HepG2 (cell line): ENCODE measurements at regions not wholly inside any gene's neighbourhood (a gene's known extent, or its start where the extent isn't known, plus 50 kb on each side); places are given as distances from the start of the nearest gene placed in this dataset.

ENCODE experiments used
- ATAC-seq: fragments of 200-7000 bp; cut with Tn5 transposase; 3 replicates; pipeline ENCODE4 v1.9.1; 2020; ENCODE audit warnings: mild to moderate bottlenecking, moderate library complexity
- BruUV-seq: library from RNA; stranded (reverse); fragments of 400-500 nt; replicated peaks from 2 replicates; lab custom pipeline; 2021; lab: Mats Ljungman, UMichigan
- CTCF ChIA-PET: fragments of 300-600 bp; formaldehyde crosslinking; extraction: SDS; loops from one replicate; lab custom pipeline; 2021; ENCODE audit warnings: low total read pairs, inconsistent platforms, low intra/inter-chr PET ratio; lab: Yijun Ruan, JAX
- POLR2A ChIA-PET: fragments of 350-600 bp; sonication (Branson Sonifier 250); formaldehyde crosslinking; loops from one replicate; lab custom pipeline; 2020; ENCODE audit warnings: antibody characterized with exemption, inconsistent platforms; lab: Yijun Ruan, JAX
- DNase-seq: peaks from one replicate; pipeline ENCODE4 v3.0.0-alpha.2; 2015; ENCODE audit warnings: low spot score
- FAIRE-seq: peaks from 3 replicates; lab custom pipeline; 2011; peaks lifted over from hg19 to GRCh38; lab: Jason Lieb, UNC
- H2AFZ ChIP-seq: one replicate; pipeline ENCODE4 v1.6.1; 2011; ENCODE audit warnings: low read length, inconsistent platforms
- H3K27ac ChIP-seq: fragments of 300-600 bp; 3 replicates; pipeline ENCODE4 v1.8.0; 2011; ENCODE audit warnings: mixed run types, mild to moderate bottlenecking, mixed read lengths, low read length, inconsistent platforms; ENCODE audit not compliant: insufficient read depth; ENCODE audit errors: extremely low read length
- H3K27me3 ChIP-seq, 2 experiments: fragments of 200-600 bp in 1 of 2; 2 replicates in 1 of 2; 3 replicates in 1 of 2; pipeline versions ENCODE4 v1.6.0 to v1.8.0; 2011; ENCODE audit warnings: low read length in 2 of 2, mild to moderate bottlenecking in 2 of 2, moderate library complexity in 2 of 2, inconsistent platforms in 1 of 2; ENCODE audit not compliant: insufficient read depth in 2 of 2, control insufficient read depth in 1 of 2
- H3K36me3 ChIP-seq, 2 experiments: fragments of 200-600 bp in 1 of 2; replicated peaks in 1 of 2; 2 replicates in 1 of 2; 3 replicates in 1 of 2; pipeline versions ENCODE4 v1.5.1 to v1.8.0; 2011; ENCODE audit warnings: low read length in 2 of 2, inconsistent platforms in 1 of 2; ENCODE audit not compliant: insufficient read depth in 2 of 2, control insufficient read depth in 1 of 2
- H3K4me1 ChIP-seq: 2 replicates; pipeline ENCODE4 v1.5.1; 2012; ENCODE audit warnings: low read length, inconsistent platforms; ENCODE audit not compliant: insufficient read depth
- H3K4me2 ChIP-seq: 2 replicates; pipeline ENCODE4 v1.6.0; 2011; ENCODE audit warnings: low read depth, low read length, inconsistent platforms
- H3K4me3 ChIP-seq, 3 experiments: fragments of 200-600 bp in 1 of 3; sonication (generic), shearing (Covaris generic) in 1 of 3; replicated peaks in 1 of 3; 2 replicates each; pipeline ENCODE4 v1.5.1; 2011 to 2016; ENCODE audit warnings: low read length in 3 of 3, inconsistent platforms in 2 of 3, low read depth in 2 of 3, mild to moderate bottlenecking in 2 of 3, control low read depth in 1 of 3, mixed read lengths in 1 of 3; ENCODE audit not compliant: insufficient read depth in 1 of 3
- H3K79me2 ChIP-seq: one replicate; pipeline ENCODE4 v1.6.1; 2011; ENCODE audit warnings: low read length, inconsistent platforms; ENCODE audit not compliant: insufficient read depth
- H3K9ac ChIP-seq: 2 replicates; pipeline ENCODE4 v1.6.0; 2011; ENCODE audit warnings: mild to moderate bottlenecking, low read depth, low read length, inconsistent platforms; ENCODE audit not compliant: insufficient read depth
- H3K9me3 ChIP-seq: 2 replicates; pipeline ENCODE4 v1.5.1; 2012; ENCODE audit warnings: mild to moderate bottlenecking, low read length
- H4K20me1 ChIP-seq: 2 replicates; pipeline ENCODE4 v1.6.0; 2011; ENCODE audit warnings: inconsistent platforms, mild to moderate bottlenecking, low read length, moderate library complexity; ENCODE audit not compliant: insufficient read depth
- AGO2 ChIP-seq: fragments of 200-400 bp; formaldehyde crosslinking; optimal IDR thresholded peaks from 2 replicates; pipeline ENCODE3; 2017; ENCODE audit warnings: mild to moderate bottlenecking, low read depth, low read length, moderate library complexity
- ISX ChIP-seq: sonication (generic); formaldehyde crosslinking; conservative IDR thresholded peaks from 2 replicates; pipeline ENCODE4 v1.5.0; 2020; ENCODE audit warnings: missing genetic modification reagents
- NFKBIZ ChIP-seq: IDR thresholded peaks from 2 replicates; pipeline ENCODE4 v1.6.1; 2018; ENCODE audit warnings: missing genetic modification reagents, missing compliant biosample characterization
- U2AF1 ChIP-seq: fragments of 200-400 bp; formaldehyde crosslinking; optimal IDR thresholded peaks from 2 replicates; pipeline ENCODE3; 2017; ENCODE audit warnings: mild to moderate bottlenecking, low read depth, low read length
- ZFP36L2 ChIP-seq: sonication (generic); formaldehyde crosslinking; IDR thresholded peaks from 2 replicates; pipeline ENCODE4 v1.4.0; 2020; ENCODE audit warnings: missing genetic modification reagents
- ZFP90 ChIP-seq: sonication (generic); formaldehyde crosslinking; IDR thresholded peaks from 2 replicates; pipeline ENCODE4 v1.8.0; 2022; ENCODE audit warnings: missing genetic modification reagents, mild to moderate bottlenecking, inconsistent platforms, borderline replicate concordance
- ZNF17 ChIP-seq: sonication (generic); formaldehyde crosslinking; IDR thresholded peaks from 2 replicates; pipeline ENCODE4 v1.5.0; 2020; ENCODE audit warnings: mild to moderate bottlenecking, missing genetic modification reagents
- ZNF263 ChIP-seq: sonication (generic); formaldehyde crosslinking; IDR thresholded peaks from 2 replicates; pipeline ENCODE4 v1.4.0; 2020; ENCODE audit warnings: missing genetic modification reagents
- ZNF280D ChIP-seq: sonication (generic); formaldehyde crosslinking; IDR thresholded peaks from 2 replicates; pipeline ENCODE4 v1.5.1; 2020; ENCODE audit warnings: mild to moderate bottlenecking, missing genetic modification reagents
- ZNF550 ChIP-seq: sonication (generic); formaldehyde crosslinking; IDR thresholded peaks from 2 replicates; pipeline ENCODE4 v1.4.0; 2020; ENCODE audit warnings: mild to moderate bottlenecking, missing genetic modification reagents, borderline replicate concordance
- ZNF724P ChIP-seq: sonication (generic); formaldehyde crosslinking; IDR thresholded peaks from 2 replicates; pipeline ENCODE4 v1.8.0; 2022; ENCODE audit warnings: missing genetic modification reagents, borderline replicate concordance
- WGBS: methylation state at CpG from one replicate; pipeline ENCODE4 v1.1.6; 2017; ENCODE audit warnings: low lambda C conversion rate; 5-methylcytosine and 5-hydroxymethylcytosine counted together
- in situ Hi-C: cut with HindIII; loops from 2 replicates; pipeline ENCODE4 v1.10.0; 2017; ENCODE audit warnings: low pct_unique_long_range_greater_than_20kb; ENCODE audit not compliant: extremely low pct_ligation_motif_present
- intact Hi-C: fragments of 100-400 bp; cut with micrococcal nuclease; formaldehyde crosslinking; loops from one replicate; pipeline ENCODE4 v1.10.0; 2022; ENCODE audit not compliant: unreplicated experiment

- TF ChIP-seq ZFP90 (CRISPR knock-in tag) (no peak), ISX (CRISPR knock-in tag) (no peak), NFKBIZ (CRISPR knock-in tag) (no peak), AGO2 (no peak)
- TF ChIP-seq, all 625 proteins: peak for 0
Measured at GRCh38 chr1:189185097-189185496, 1292.6 kb downstream of the BRINP3 start (continued).

- no peaks in the 10 kb centered on the region for H4K20me1 ChIP-seq
- TF ChIP-seq ZFP36L2 (no peak), ZNF17 (CRISPR knock-in tag) (no peak)
- DNase-seq = no peak
- H3K27ac ChIP-seq = no peak overlapping the region
- H3K9ac ChIP-seq = no peak overlapping the region
- H3K9me3 ChIP-seq = no peaks in the 10 kb centered on the region
- H3K36me3 ChIP-seq = no peaks in the 10 kb centered on the region
- intact Hi-C loops = no loop called here
- no peak overlapping the region for H3K4me2 ChIP-seq
- no peak overlapping the region for H2AFZ ChIP-seq
- ChIA-PET CTCF (no interaction called here), POLR2A (no interaction called here)
- no TSS peak for BruUV-seq
- no peaks in the 10 kb centered on the region for H3K27me3 ChIP-seq
- ATAC-seq = no peak
- H3K4me3 ChIP-seq = no peak overlapping the region
- WGBS = 4% methylated on average over 2 of the region's 2 CpGs
- no peaks in the 10 kb centered on the region for H3K79me2 ChIP-seq
- no peak for FAIRE-seq
- no peaks in the 10 kb centered on the region for H3K4me1 ChIP-seq
- in situ Hi-C loops = no loop called here
Measured at GRCh38 chr1:189192741-189193520, 1284.7 kb downstream of the BRINP3 start.

GRCh38 chr1:189205863-189206262 is 1271.8 kb downstream of the BRINP3 start:
- ATAC-seq (no peak), DNase-seq (no peak), FAIRE-seq (no peak)
- ChIA-PET POLR2A (no interaction called here), CTCF (no interaction called here)
- Histone ChIP-seq H2AFZ (no peak overlapping the region), H4K20me1 (no peaks in the 10 kb centered on the region), H3K79me2 (no peaks in the 10 kb centered on the region), H3K4me1 (no peaks in the 10 kb centered on the region), H3K9me3 (no peaks in the 10 kb centered on the region), H3K27me3 (no peaks in the 10 kb centered on the region), H3K4me3 (no peak overlapping the region), H3K27ac (no peak overlapping the region), H3K4me2 (no peak overlapping the region), H3K9ac (no peak overlapping the region), H3K36me3 (no peaks in the 10 kb centered on the region)
- WGBS = 2% methylated on average over 2 of the region's 2 CpGs
- intact Hi-C loops = no loop called here
- in situ Hi-C loops = no loop called here
- no TSS peak for BruUV-seq
- TF ChIP-seq U2AF1 (no peak), ZNF280D (CRISPR knock-in tag) (no peak), ZNF550 (CRISPR knock-in tag) (no peak), ZNF724P (no peak), ZNF263 (no peak)
